Dendritic cell treated with granulocyte-macrophage colony-stimulating factor and Interleukin-4, amounts not matched to agents 40 ng/mL and 50 ng/mL, for 4 days (primary cell): ENCODE measurements at regions not wholly inside any gene's neighbourhood (a gene's known extent, or its start where the extent isn't known, plus 50 kb on each side); places are given as distances from the start of the nearest gene placed in this dataset.

Experiments used
- H3K27ac Mint-ChIP-seq: one replicate; pipeline ENCODE4 v1.8.0; 2022; ENCODE audit warnings: mild to moderate bottlenecking, mixed read lengths
- H3K27me3 Mint-ChIP-seq: one replicate; pipeline ENCODE4 v1.8.0; 2022; ENCODE audit warnings: mild to moderate bottlenecking, mixed read lengths
- H3K36me3 Mint-ChIP-seq: one replicate; pipeline ENCODE4 v1.8.0; 2022; ENCODE audit warnings: low read depth, mixed read lengths
- H3K4me1 Mint-ChIP-seq: one replicate; pipeline ENCODE4 v1.8.0; 2022; ENCODE audit warnings: low read depth, mixed read lengths
- H3K4me3 Mint-ChIP-seq: one replicate; pipeline ENCODE4 v1.8.0; 2022; ENCODE audit warnings: mild to moderate bottlenecking, moderate library complexity, mixed read lengths
- H3K9me3 Mint-ChIP-seq: one replicate; pipeline ENCODE4 v1.8.0; 2022; ENCODE audit warnings: mixed read lengths
- intact Hi-C: fragments of 100-400 bp; cut with micrococcal nuclease; formaldehyde crosslinking; loops from one replicate; pipeline ENCODE4 v1.15.0; 2022

- intact Hi-C loops, result no loop called here
- Mint-ChIP-seq H3K9me3 (no peaks in the 10 kb centered on the region), H3K4me3 (no peak overlapping the region), H3K27ac (no peak overlapping the region), H3K27me3 (peaks cover 4% of the 10 kb centered on the region), H3K36me3 (no peaks in the 10 kb centered on the region), H3K4me1 (no peaks in the 10 kb centered on the region)
Observed at GRCh38 chr17:79438546-79439334, 172.1 kb downstream of the RBFOX3 start.

GRCh38 chr17:79438058-79438457 is 172.8 kb downstream of the RBFOX3 start:
- Mint-ChIP-seq H3K27ac (no peak overlapping the region), H3K9me3 (no peaks in the 10 kb centered on the region), H3K4me1 (no peaks in the 10 kb centered on the region), H3K36me3 (no peaks in the 10 kb centered on the region), H3K27me3 (peaks cover 4% of the 10 kb centered on the region), H3K4me3 (no peak overlapping the region)
- intact Hi-C loops, result no loop called here

- Mint-ChIP-seq H3K27me3 (peaks cover 4% of the 10 kb centered on the region), H3K4me3 (no peak overlapping the region), H3K4me1 (no peaks in the 10 kb centered on the region), H3K27ac (no peak overlapping the region), H3K9me3 (no peaks in the 10 kb centered on the region), H3K36me3 (no peaks in the 10 kb centered on the region)
- intact Hi-C loops, result no loop called here
Observed at GRCh38 chr17:79437081-79437480, 173.8 kb downstream of the RBFOX3 start.

- intact Hi-C loops, result no loop called here
- no peaks in the 10 kb centered on the region for H3K36me3 Mint-ChIP-seq
- no peaks in the 10 kb centered on the region for H3K9me3 Mint-ChIP-seq
- no peak overlapping the region for H3K27ac Mint-ChIP-seq
- peaks cover 4% of the 10 kb centered on the region for H3K27me3 Mint-ChIP-seq
- no peak overlapping the region for H3K4me3 Mint-ChIP-seq
- no peaks in the 10 kb centered on the region for H3K4me1 Mint-ChIP-seq
Observed at GRCh38 chr17:79435962-79436361, 174.9 kb downstream of the RBFOX3 start.

- Mint-ChIP-seq H3K9me3 (no peaks in the 10 kb centered on the region), H3K27ac (no peak overlapping the region), H3K27me3 (peaks cover 4% of the 10 kb centered on the region), H3K4me1 (no peaks in the 10 kb centered on the region), H3K4me3 (no peak overlapping the region), H3K36me3 (no peaks in the 10 kb centered on the region)
- intact Hi-C loops, result no loop called here
Observed at GRCh38 chr17:79435296-79435695, 175.6 kb downstream of the RBFOX3 start.

- H3K9me3 Mint-ChIP-seq, result no peaks in the 10 kb centered on the region
- intact Hi-C loops, result no loop called here
- no peak overlapping the region for H3K4me3 Mint-ChIP-seq
- H3K27me3 Mint-ChIP-seq, result peaks cover 3% of the 10 kb centered on the region
- no peaks in the 10 kb centered on the region for H3K4me1 Mint-ChIP-seq
- H3K27ac Mint-ChIP-seq, result no peak overlapping the region
- no peaks in the 10 kb centered on the region for H3K36me3 Mint-ChIP-seq
Observed at GRCh38 chr17:79434215-79434614, 176.6 kb downstream of the RBFOX3 start.

- no peaks in the 10 kb centered on the region for H3K9me3 Mint-ChIP-seq
- intact Hi-C loops, result no loop called here
- no peak overlapping the region for H3K27ac Mint-ChIP-seq
- H3K36me3 Mint-ChIP-seq, result no peaks in the 10 kb centered on the region
- H3K4me1 Mint-ChIP-seq, result no peaks in the 10 kb centered on the region
- peaks cover 4% of the 10 kb centered on the region for H3K27me3 Mint-ChIP-seq
- H3K4me3 Mint-ChIP-seq, result no peak overlapping the region
Observed at GRCh38 chr17:79433379-79433778, 177.5 kb downstream of the RBFOX3 start.

- H3K27me3 Mint-ChIP-seq, result peaks cover 2% of the 10 kb centered on the region
- H3K9me3 Mint-ChIP-seq, result no peaks in the 10 kb centered on the region
- H3K4me3 Mint-ChIP-seq, result no peak overlapping the region
- no peaks in the 10 kb centered on the region for H3K4me1 Mint-ChIP-seq
- intact Hi-C loops, result no loop called here
- H3K36me3 Mint-ChIP-seq, result no peaks in the 10 kb centered on the region
- no peak overlapping the region for H3K27ac Mint-ChIP-seq
Observed at GRCh38 chr17:79431175-79431574, 179.7 kb downstream of the RBFOX3 start.

GRCh38 chr17:79429864-79430494 is 180.9 kb downstream of the RBFOX3 start:
- no peak overlapping the region for H3K4me3 Mint-ChIP-seq

GRCh38 chr17:79428988-79429387 is 181.9 kb downstream of the RBFOX3 start:
- H3K27me3 Mint-ChIP-seq, result peaks cover 4% of the 10 kb centered on the region
- intact Hi-C loops, result no loop called here
- no peak overlapping the region for H3K27ac Mint-ChIP-seq
- no peak overlapping the region for H3K4me3 Mint-ChIP-seq
- no peaks in the 10 kb centered on the region for H3K9me3 Mint-ChIP-seq
- no peaks in the 10 kb centered on the region for H3K36me3 Mint-ChIP-seq
- no peaks in the 10 kb centered on the region for H3K4me1 Mint-ChIP-seq

More at GRCh38 chr17:79429864-79430494, 180.9 kb downstream of the RBFOX3 start:
- Mint-ChIP-seq H3K27me3 (peaks cover 4% of the 10 kb centered on the region), H3K36me3 (no peaks in the 10 kb centered on the region), H3K4me1 (no peaks in the 10 kb centered on the region), H3K9me3 (no peaks in the 10 kb centered on the region), H3K27ac (no peak overlapping the region)
- intact Hi-C loops, result no loop called here

GRCh38 chr17:79427621-79428539 is 183.0 kb downstream of the RBFOX3 start:
- peaks cover 4% of the 10 kb centered on the region for H3K27me3 Mint-ChIP-seq
- H3K9me3 Mint-ChIP-seq, result no peaks in the 10 kb centered on the region
- H3K4me3 Mint-ChIP-seq, result no peak overlapping the region
- intact Hi-C loops, result no loop called here
- no peak overlapping the region for H3K27ac Mint-ChIP-seq
- no peaks in the 10 kb centered on the region for H3K4me1 Mint-ChIP-seq
- H3K36me3 Mint-ChIP-seq, result no peaks in the 10 kb centered on the region

- intact Hi-C loops, result no loop called here
- Mint-ChIP-seq H3K4me3 (no peak overlapping the region), H3K4me1 (no peaks in the 10 kb centered on the region), H3K27me3 (peaks cover 4% of the 10 kb centered on the region), H3K27ac (no peak overlapping the region), H3K36me3 (no peaks in the 10 kb centered on the region), H3K9me3 (no peaks in the 10 kb centered on the region)
Observed at GRCh38 chr17:79425686-79426085, 185.2 kb downstream of the RBFOX3 start.

GRCh38 chr17:79424471-79425185 is 186.2 kb downstream of the RBFOX3 start:
- H3K4me3 Mint-ChIP-seq, result no peak overlapping the region
- intact Hi-C loops, result no loop called here
- peaks cover 4% of the 10 kb centered on the region for H3K27me3 Mint-ChIP-seq
- H3K27ac Mint-ChIP-seq, result no peak overlapping the region
- H3K36me3 Mint-ChIP-seq, result no peaks in the 10 kb centered on the region
- H3K9me3 Mint-ChIP-seq, result no peaks in the 10 kb centered on the region
- H3K4me1 Mint-ChIP-seq, result no peaks in the 10 kb centered on the region
